ENCODE measurements at regions not wholly inside any gene's neighbourhood (a gene's known extent, or its start where the extent isn't known, plus 50 kb on each side); places are given as distances from the start of the nearest gene placed in this dataset.

GRCh38 chr3:159858650-159859049 is 130.0 kb upstream of the IL12A start:
- Histone ChIP-seq H3K9me3 (ENCODE audit: control insufficient read depth, insufficient read depth, low read depth, low read length) (no peaks in the 10 kb centered on the region), H3K36me3 (ENCODE audit: control insufficient read depth, insufficient read depth, low read length) (no peaks in the 10 kb centered on the region)

GRCh38 chr3:159859424-159859823 is 129.2 kb upstream of the IL12A start:
- TF ChIP-seq EZH2 (IDR thresholded peaks at IDR 0.05; ENCODE audit: low read length, missing control alignments), result no peak
- TF ChIP-seq, protein P1, sequence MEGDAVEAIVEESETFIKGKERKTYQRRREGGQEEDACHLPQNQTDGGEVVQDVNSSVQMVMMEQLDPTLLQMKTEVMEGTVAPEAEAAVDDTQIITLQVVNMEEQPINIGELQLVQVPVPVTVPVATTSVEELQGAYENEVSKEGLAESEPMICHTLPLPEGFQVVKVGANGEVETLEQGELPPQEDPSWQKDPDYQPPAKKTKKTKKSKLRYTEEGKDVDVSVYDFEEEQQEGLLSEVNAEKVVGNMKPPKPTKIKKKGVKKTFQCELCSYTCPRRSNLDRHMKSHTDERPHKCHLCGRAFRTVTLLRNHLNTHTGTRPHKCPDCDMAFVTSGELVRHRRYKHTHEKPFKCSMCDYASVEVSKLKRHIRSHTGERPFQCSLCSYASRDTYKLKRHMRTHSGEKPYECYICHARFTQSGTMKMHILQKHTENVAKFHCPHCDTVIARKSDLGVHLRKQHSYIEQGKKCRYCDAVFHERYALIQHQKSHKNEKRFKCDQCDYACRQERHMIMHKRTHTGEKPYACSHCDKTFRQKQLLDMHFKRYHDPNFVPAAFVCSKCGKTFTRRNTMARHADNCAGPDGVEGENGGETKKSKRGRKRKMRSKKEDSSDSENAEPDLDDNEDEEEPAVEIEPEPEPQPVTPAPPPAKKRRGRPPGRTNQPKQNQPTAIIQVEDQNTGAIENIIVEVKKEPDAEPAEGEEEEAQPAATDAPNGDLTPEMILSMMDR (conservative IDR thresholded peaks at IDR 0.05 in 1 of 2, IDR thresholded peaks at IDR 0.05 in 1 of 2; ENCODE audit: low read depth in 1 of 2, low read length in 2 of 2), result no peak
- Histone ChIP-seq H3K4me3 (replicated peaks in 1 of 4; ENCODE audit: control extremely low read depth in 1 of 4, insufficient read depth in 1 of 4, low read depth in 3 of 4, low read length in 4 of 4) (no peak overlapping the region), H3K27me3 (ENCODE audit: control insufficient read depth, insufficient read depth, low read length) (no peaks in the 10 kb centered on the region), H4K20me1 (ENCODE audit: control insufficient read depth, extremely low read depth, insufficient read depth, low read length) (no peaks in the 10 kb centered on the region), H3K36me3 (ENCODE audit: control insufficient read depth, insufficient read depth, low read length) (no peaks in the 10 kb centered on the region), H2AFZ (ENCODE audit: low read length) (no peak overlapping the region), H3K4me2 (ENCODE audit: extremely low read depth, insufficient read depth, low read length) (no peak overlapping the region), H3K9ac (ENCODE audit: insufficient read depth, low read length) (no peak overlapping the region), H3K27ac (ENCODE audit: insufficient read depth, low read length) (no peak overlapping the region), H3K79me2 (ENCODE audit: control insufficient read depth, insufficient read depth, low read length) (peaks cover 60% of the 10 kb centered on the region), H3K9me3 (ENCODE audit: control insufficient read depth, insufficient read depth, low read depth, low read length) (no peaks in the 10 kb centered on the region), H3K4me1 (ENCODE audit: control insufficient read depth, extremely low read depth, insufficient read depth, low read length) (peaks cover 19% of the 10 kb centered on the region)
- DNase-seq (ENCODE audit: low read depth in 2 of 2), result no peak

More at GRCh38 chr3:159858650-159859049, 130.0 kb upstream of the IL12A start:
- DNase-seq (ENCODE audit: low read depth in 2 of 2), result no peak
- Histone ChIP-seq H3K4me1 (ENCODE audit: control insufficient read depth, extremely low read depth, insufficient read depth, low read length) (peaks cover 21% of the 10 kb centered on the region), H2AFZ (ENCODE audit: low read length) (no peak overlapping the region), H3K27me3 (ENCODE audit: control insufficient read depth, insufficient read depth, low read length) (no peaks in the 10 kb centered on the region), H4K20me1 (ENCODE audit: control insufficient read depth, extremely low read depth, insufficient read depth, low read length) (no peaks in the 10 kb centered on the region), H3K4me3 (replicated peaks in 1 of 4; ENCODE audit: control extremely low read depth in 1 of 4, insufficient read depth in 1 of 4, low read depth in 3 of 4, low read length in 4 of 4) (no peak overlapping the region), H3K9ac (ENCODE audit: insufficient read depth, low read length) (no peak overlapping the region), H3K4me2 (ENCODE audit: extremely low read depth, insufficient read depth, low read length) (no peak overlapping the region), H3K27ac (ENCODE audit: insufficient read depth, low read length) (no peak overlapping the region), H3K79me2 (ENCODE audit: control insufficient read depth, insufficient read depth, low read length) (peaks cover 56% of the 10 kb centered on the region)
- TF ChIP-seq, protein P1 (conservative IDR thresholded peaks at IDR 0.05 in 1 of 2, IDR thresholded peaks at IDR 0.05 in 1 of 2; ENCODE audit: low read depth in 1 of 2, low read length in 2 of 2), result no peak
- TF ChIP-seq EZH2 (IDR thresholded peaks at IDR 0.05; ENCODE audit: low read length, missing control alignments), result no peak

DNA sequence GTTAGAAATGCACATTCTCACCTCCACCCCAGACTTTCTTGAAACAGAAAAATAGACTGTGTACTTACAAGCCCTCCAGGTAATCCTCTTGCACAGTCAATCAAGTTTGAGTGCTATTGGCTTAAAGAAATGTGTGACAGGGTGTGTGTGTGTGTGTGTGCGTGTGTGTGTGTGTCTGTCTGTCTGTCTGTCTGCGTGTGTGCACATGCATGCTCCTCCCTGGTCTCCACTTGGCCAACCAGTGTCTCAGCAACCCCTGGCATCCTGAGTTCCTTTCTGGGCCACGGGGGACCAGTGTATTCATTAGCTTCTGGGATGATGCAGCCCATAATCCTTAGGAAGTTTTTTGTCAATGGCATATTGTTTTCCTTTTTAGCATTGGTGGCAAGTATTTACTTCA is 128.8 kb upstream of the IL12A start:
- H4K20me1 ChIP-seq (ENCODE audit: control insufficient read depth, extremely low read depth, insufficient read depth, low read length), result no peaks in the 10 kb centered on the region
- no peak for DNase-seq (ENCODE audit: low read depth in 2 of 2)
- H3K79me2 ChIP-seq (ENCODE audit: control insufficient read depth, insufficient read depth, low read length), result peaks cover 60% of the 10 kb centered on the region
- no peak for TF ChIP-seq EZH2 (IDR thresholded peaks at IDR 0.05; ENCODE audit: low read length, missing control alignments)
- TF ChIP-seq, protein P1 (conservative IDR thresholded peaks at IDR 0.05 in 1 of 2, IDR thresholded peaks at IDR 0.05 in 1 of 2; ENCODE audit: low read depth in 1 of 2, low read length in 2 of 2), result no peak
- peaks cover 18% of the 10 kb centered on the region for H3K4me1 ChIP-seq (ENCODE audit: control insufficient read depth, extremely low read depth, insufficient read depth, low read length)
- no peak overlapping the region for H3K4me2 ChIP-seq (ENCODE audit: extremely low read depth, insufficient read depth, low read length)
- H3K27ac ChIP-seq (ENCODE audit: insufficient read depth, low read length), result no peak overlapping the region
- H3K4me3 ChIP-seq (replicated peaks in 1 of 4; ENCODE audit: control extremely low read depth in 1 of 4, insufficient read depth in 1 of 4, low read depth in 3 of 4, low read length in 4 of 4), result no peak overlapping the region
- no peak overlapping the region for H2AFZ ChIP-seq (ENCODE audit: low read length)
- no peaks in the 10 kb centered on the region for H3K27me3 ChIP-seq (ENCODE audit: control insufficient read depth, insufficient read depth, low read length)
- no peaks in the 10 kb centered on the region for H3K9me3 ChIP-seq (ENCODE audit: control insufficient read depth, insufficient read depth, low read depth, low read length)
- H3K36me3 ChIP-seq (ENCODE audit: control insufficient read depth, insufficient read depth, low read length), result no peaks in the 10 kb centered on the region
- no peak overlapping the region for H3K9ac ChIP-seq (ENCODE audit: insufficient read depth, low read length)
